ENCODE measurements at regions not wholly inside any gene's neighbourhood (a gene's known extent, or its start where the extent isn't known, plus 50 kb on each side); places are given as distances from the start of the nearest gene placed in this dataset.

- TF ChIP-seq CTCF (conservative IDR thresholded peaks at IDR 0.05; ENCODE audit: low read depth in 2 of 2) = no peak
- TF ChIP-seq EZH2phosphoT487 (IDR thresholded peaks at IDR 0.05; ENCODE audit: unreplicated experiment) = no peak
- TF ChIP-seq CREB1 (CRISPR knock-in tag; IDR thresholded peaks at IDR 0.05; ENCODE audit: low read depth) = no peak
- TF ChIP-seq EZH2 (IDR thresholded peaks at IDR 0.05; ENCODE audit: low read depth, unreplicated experiment) = no peak
- no peak for TF ChIP-seq ZNF331 (CRISPR knock-in tag; IDR thresholded peaks at IDR 0.05; ENCODE audit: low read depth)
- no peak for TF ChIP-seq ZNF114 (CRISPR knock-in tag; IDR thresholded peaks at IDR 0.05)
- no peak for TF ChIP-seq POLR2AphosphoS5 (IDR thresholded peaks at IDR 0.05; ENCODE audit: low read depth)
- no peak for TF ChIP-seq REST (IDR thresholded peaks at IDR 0.05; ENCODE audit: unreplicated experiment)
- no peak for TF ChIP-seq JUNB (IDR thresholded peaks at IDR 0.05; ENCODE audit: unreplicated experiment)
- TF ChIP-seq ZNF462 (CRISPR knock-in tag; IDR thresholded peaks at IDR 0.05) = no peak
- no peak for TF ChIP-seq ETS1 (IDR thresholded peaks at IDR 0.05)
- no peak for TF ChIP-seq STAT1 (IDR thresholded peaks at IDR 0.05; ENCODE audit: unreplicated experiment)
- TF ChIP-seq NANOG (IDR thresholded peaks at IDR 0.05; ENCODE audit: borderline replicate concordance) = no peak
Observed at GRCh38 chr1:189701606-189702005, 776.1 kb downstream of the BRINP3 start.

Data from GM23338 (cell line).